ENCODE measurements at regions not wholly inside any gene's neighbourhood (a gene's known extent, or its start where the extent isn't known, plus 50 kb on each side); places are given as distances from the start of the nearest gene placed in this dataset.
"Not testable (repeated sequence)": the region's sequence is repeated elsewhere in the genome, so short reads cannot be mapped to it uniquely, and the experiment has no call there.

DNA sequence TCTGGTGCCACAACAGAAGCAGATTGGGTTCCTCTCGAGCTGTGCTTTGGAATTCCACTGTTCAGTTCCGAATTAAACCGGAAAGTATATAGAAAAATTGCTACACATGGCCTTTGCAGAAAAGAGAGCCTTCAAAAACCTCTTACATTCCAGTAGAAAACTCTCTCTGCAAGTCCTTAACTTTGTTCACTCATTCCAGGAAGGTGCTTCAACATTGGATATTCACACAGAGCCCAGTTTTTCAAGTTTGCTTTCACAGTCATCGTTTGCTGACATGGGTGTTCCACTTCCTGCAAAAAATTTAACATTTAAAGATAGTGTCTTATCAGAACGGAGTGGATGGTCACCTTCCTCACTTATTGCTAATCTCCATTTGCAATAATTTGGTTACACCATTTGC is 93.7 kb downstream of the PPIAL4C start:
- not testable (repeated sequence) for TF ChIP-seq ILK (tag; IDR thresholded peaks at IDR 0.05; ENCODE audit: borderline replicate concordance, low read depth); ZNF274 (IDR thresholded peaks at IDR 0.05; ENCODE audit: borderline replicate concordance, low read depth, low read length); RFX1 (IDR thresholded peaks at IDR 0.05); STAT5B (CRISPR knock-in tag; IDR thresholded peaks at IDR 0.05); FOXO4 (CRISPR knock-in tag; IDR thresholded peaks at IDR 0.05); ZNF263 (CRISPR knock-in tag; IDR thresholded peaks at IDR 0.05; ENCODE audit: borderline replicate concordance); NELFE (IDR thresholded peaks at IDR 0.05; ENCODE audit: insufficient read depth, insufficient read length); MNT (conservative IDR thresholded peaks at IDR 0.05); CEBPB (tag; IDR thresholded peaks at IDR 0.05); POLR2AphosphoS5 (IDR thresholded peaks at IDR 0.05; ENCODE audit: control insufficient read depth, insufficient read depth, low read depth, low read length); POLR2AphosphoS2 (IDR thresholded peaks at IDR 0.05; ENCODE audit: low read length); ZNF695 (CRISPR knock-in tag; IDR thresholded peaks at IDR 0.05); EZH2 (IDR thresholded peaks at IDR 0.05; ENCODE audit: borderline replicate concordance, low read depth, low read length)
- TF ChIP-seq, protein P1, sequence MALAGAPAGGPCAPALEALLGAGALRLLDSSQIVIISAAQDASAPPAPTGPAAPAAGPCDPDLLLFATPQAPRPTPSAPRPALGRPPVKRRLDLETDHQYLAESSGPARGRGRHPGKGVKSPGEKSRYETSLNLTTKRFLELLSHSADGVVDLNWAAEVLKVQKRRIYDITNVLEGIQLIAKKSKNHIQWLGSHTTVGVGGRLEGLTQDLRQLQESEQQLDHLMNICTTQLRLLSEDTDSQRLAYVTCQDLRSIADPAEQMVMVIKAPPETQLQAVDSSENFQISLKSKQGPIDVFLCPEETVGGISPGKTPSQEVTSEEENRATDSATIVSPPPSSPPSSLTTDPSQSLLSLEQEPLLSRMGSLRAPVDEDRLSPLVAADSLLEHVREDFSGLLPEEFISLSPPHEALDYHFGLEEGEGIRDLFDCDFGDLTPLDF (CRISPR knock-in tag; IDR thresholded peaks at IDR 0.05) = not testable (repeated sequence)

Measured in K562 (cell line).